ENCODE measurements at regions not wholly inside any gene's neighbourhood (a gene's known extent, or its start where the extent isn't known, plus 50 kb on each side); places are given as distances from the start of the nearest gene placed in this dataset.
"Not testable (repeated sequence)": the region's sequence is repeated elsewhere in the genome, so short reads cannot be mapped to it uniquely, and the experiment has no call there.

- TF ChIP-seq OVOL2 (CRISPR knock-in tag; IDR thresholded peaks at IDR 0.05; ENCODE audit: borderline replicate concordance) (no peak), SMAD3 (CRISPR knock-in tag; IDR thresholded peaks at IDR 0.05; ENCODE audit: borderline replicate concordance) (no peak)
Measured at GRCh38 chr1:245067257-245067656, 87.5 kb upstream of the KIF26B start (continued).

GRCh38 chr1:245062741-245063305, 92.0 kb upstream of the KIF26B start:
- TF ChIP-seq TEAD1 (CRISPR knock-in tag; IDR thresholded peaks at IDR 0.05) (no peak), OVOL2 (CRISPR knock-in tag; IDR thresholded peaks at IDR 0.05; ENCODE audit: borderline replicate concordance) (no peak), ZSCAN18 (CRISPR knock-in tag; IDR thresholded peaks at IDR 0.05) (no peak), ATF2 (CRISPR knock-in tag; IDR thresholded peaks at IDR 0.05; ENCODE audit: borderline replicate concordance, low read depth) (no peak), AFF4 (CRISPR knock-in tag; IDR thresholded peaks at IDR 0.05; ENCODE audit: borderline replicate concordance) (no peak), E2F5 (CRISPR knock-in tag; IDR thresholded peaks at IDR 0.05) (no peak), PREB (CRISPR knock-in tag; IDR thresholded peaks at IDR 0.05; ENCODE audit: borderline replicate concordance) (no peak), ETV6 (CRISPR knock-in tag; IDR thresholded peaks at IDR 0.05) (no peak), ZNF281 (CRISPR knock-in tag; IDR thresholded peaks at IDR 0.05) (no peak), CREB1 (CRISPR knock-in tag; IDR thresholded peaks at IDR 0.05) (no peak), IRF1 (CRISPR knock-in tag; IDR thresholded peaks at IDR 0.05) (no peak), ERG (CRISPR knock-in tag; IDR thresholded peaks at IDR 0.05) (no peak), NR3C1 (CRISPR knock-in tag; conservative IDR thresholded peaks at IDR 0.05; ENCODE audit: low read depth) (no peak), GRHL2 (CRISPR knock-in tag; IDR thresholded peaks at IDR 0.05; ENCODE audit: insufficient replicate concordance, severe bottlenecking) (no peak), SMAD4 (CRISPR knock-in tag; IDR thresholded peaks at IDR 0.05) (no peak), FOXJ3 (CRISPR knock-in tag; IDR thresholded peaks at IDR 0.05; ENCODE audit: borderline replicate concordance) (no peak)
- Mint-ChIP-seq H3K4me1 (peaks cover 26% of the 10 kb centered on the region), H3K36me3 (0 out of 2 replicates have a peak, but pooled peaks cover 3% of the 10 kb centered on the region), H3K27ac (no peak overlapping the region), H3K4me3 (no peak overlapping the region), H3K27me3 (ENCODE audit: low read depth) (no peaks in the 10 kb centered on the region; the same call in 1 of the 2 replicates), H3K9me3 (no peaks in the 10 kb centered on the region)
- POLR2A ChIA-PET: no interaction called here
- CTCF ChIA-PET: no interaction called here
- DNase-seq (ENCODE audit: low spot score): no peak
- no peak for ATAC-seq

- H3K4me3 Mint-ChIP-seq, POLR2A ChIA-PET: not testable (repeated sequence)
Measured at GRCh38 chr1:245061808-245062207, 93.0 kb upstream of the KIF26B start.

More at GRCh38 chr1:245061808-245062207, 93.0 kb upstream of the KIF26B start:
- CTCF ChIA-PET: interaction anchor here (1.3 to 1.6 kb wide), 2 partner anchors 10 to 19 kb away, joined by 3 to 7 read pairs; no protein-coding TSS in a partner anchor
- not testable (repeated sequence) for H3K9me3 Mint-ChIP-seq; H3K27me3 Mint-ChIP-seq (ENCODE audit: low read depth); DNase-seq (ENCODE audit: low spot score); ATAC-seq; H3K36me3 Mint-ChIP-seq; H3K27ac Mint-ChIP-seq
- peaks cover 26% of the 10 kb centered on the region for H3K4me1 Mint-ChIP-seq
